HCT116 (cell line): ENCODE measurements at regions not wholly inside any gene's neighbourhood (a gene's known extent, or its start where the extent isn't known, plus 50 kb on each side); places are given as distances from the start of the nearest gene placed in this dataset.

ENCODE experiments used
- ATAC-seq: fragments of 200-7000 bp; cut with Tn5 transposase; 2 replicates; pipeline ENCODE4 v1.9.1; 2020; ENCODE audit warnings: mild to moderate bottlenecking, moderate library complexity
- BruUV-seq: library from RNA; stranded (reverse); fragments of 400-500 nt; replicated peaks from 2 replicates; lab custom pipeline; 2021; lab: Mats Ljungman, UMichigan
- CTCF ChIA-PET: fragments of 300-600 bp; sonication (Branson Sonifier 250); formaldehyde crosslinking; loops from one replicate; lab custom pipeline; 2021; ENCODE audit warnings: antibody characterized with exemption; lab: Charles Lee
- POLR2A ChIA-PET: fragments of 300-600, 350-600 bp; sonication (Branson Sonifier 250); formaldehyde crosslinking; loops from one replicate; lab custom pipeline; 2021; ENCODE audit warnings: antibody characterized with exemption; lab: Charles Lee
- RAD21 ChIA-PET, 2 experiments: fragments of 300-600 bp; sonication (Branson Sonifier 250); formaldehyde crosslinking; loops; one replicate each; lab custom pipeline; 2023; ENCODE audit warnings: low total read pairs in 2 of 2; ENCODE audit not compliant: uncharacterized antibody in 2 of 2, unreplicated experiment in 2 of 2, low non-redundant PET in 1 of 2; lab: Charles Lee
- DNase-seq: peaks from one replicate; pipeline ENCODE4 v3.0.0-alpha.2; 2010; ENCODE audit warnings: low read depth, low spot score
- H2AFZ ChIP-seq: fragments of 200-600 bp; shearing (Covaris generic), sonication (generic); 2 replicates; pipeline ENCODE4 v1.6.1; 2017; ENCODE audit warnings: low read depth, mixed run types, mixed read lengths, antibody characterized with exemption, low read length; ENCODE audit not compliant: poor library complexity, severe bottlenecking
- H3K27ac ChIP-seq: 2 replicates; pipeline ENCODE4 v1.5.1; 2012; ENCODE audit warnings: low read depth, low read length
- H3K27me3 ChIP-seq: fragments of 200-600 bp; sonication (generic); 2 replicates; pipeline ENCODE4 v1.6.1; 2016; ENCODE audit warnings: mixed run types, low read length, mixed read lengths; ENCODE audit not compliant: insufficient read depth
- H3K36me3 ChIP-seq, 2 experiments: fragments of 200-500 bp in 1 of 2; fragments of 200-600 bp in 1 of 2; sonication (Bioruptor generic) in 1 of 2; sonication (generic) in 1 of 2; 2 replicates each; pipeline versions ENCODE4 v1.5.1 to v1.6.1; 2014 to 2016; ENCODE audit warnings: low read length in 2 of 2, inconsistent platforms in 1 of 2, mixed read lengths in 1 of 2, mixed run types in 1 of 2; ENCODE audit not compliant: insufficient read depth in 2 of 2, control insufficient read depth in 1 of 2
- H3K4me1 ChIP-seq, 2 experiments: fragments of 200-600 bp in 1 of 2; sonication (generic) in 1 of 2; 2 replicates each; pipeline versions ENCODE4 v1.5.1 to v1.6.1; 2012 to 2017; ENCODE audit warnings: low read length in 2 of 2, inconsistent platforms in 1 of 2, mild to moderate bottlenecking in 1 of 2, mixed read lengths in 1 of 2, mixed run types in 1 of 2, moderate library complexity in 1 of 2; ENCODE audit not compliant: insufficient read depth in 2 of 2, control insufficient read depth in 1 of 2
- H3K4me2 ChIP-seq: fragments of 200-600 bp; sonication (generic); 2 replicates; pipeline ENCODE4 v1.6.1; 2017; ENCODE audit warnings: mixed run types, low read length, mixed read lengths
- H3K4me3 ChIP-seq, 2 experiments: fragments of 200-600 bp in 1 of 2; sonication (generic) in 1 of 2; replicated peaks in 1 of 2; 2 replicates each; pipeline ENCODE4 v1.5.1; 2011 to 2016; ENCODE audit warnings: low read length in 2 of 2, control low read depth in 1 of 2, low read depth in 1 of 2, mild to moderate bottlenecking in 1 of 2, mixed read lengths in 1 of 2, mixed run types in 1 of 2
- H3K79me2 ChIP-seq: fragments of 200-600 bp; sonication (generic); 2 replicates; pipeline ENCODE4 v1.6.1; 2017; ENCODE audit warnings: mild to moderate bottlenecking, mixed run types, low read length, moderate library complexity, mixed read lengths; ENCODE audit not compliant: insufficient read depth
- H3K9ac ChIP-seq: fragments of 200-600 bp; sonication (generic); 2 replicates; pipeline ENCODE4 v1.6.1; 2016; ENCODE audit warnings: low read length, mixed read lengths
- H3K9me2 ChIP-seq: fragments of 200-600 bp; sonication (generic), shearing (Covaris generic); 2 replicates; pipeline ENCODE4 v1.6.1; 2017; ENCODE audit warnings: mixed run types, mild to moderate bottlenecking, moderate library complexity; ENCODE audit not compliant: insufficient read depth
- H3K9me3 ChIP-seq, 2 experiments: fragments of 200-500 bp in 1 of 2; fragments of 200-600 bp in 1 of 2; sonication (Bioruptor generic) in 1 of 2; sonication (generic) in 1 of 2; 2 replicates each; pipeline ENCODE4 v1.6.1; 2014 to 2017; ENCODE audit warnings: low read length in 2 of 2, mixed read lengths in 2 of 2, inconsistent platforms in 1 of 2, low read depth in 1 of 2, mild to moderate bottlenecking in 1 of 2, mixed run types in 1 of 2, moderate library complexity in 1 of 2; ENCODE audit not compliant: control insufficient read depth in 1 of 2, insufficient read depth in 1 of 2
- H4K20me1 ChIP-seq: fragments of 200-600 bp; sonication (generic), shearing (Covaris generic); 2 replicates; pipeline ENCODE4 v1.6.1; 2017; ENCODE audit warnings: mixed run types, mild to moderate bottlenecking, moderate library complexity; ENCODE audit not compliant: insufficient read depth
- ATF3 ChIP-seq: IDR thresholded peaks from 2 replicates; pipeline ENCODE4 v1.6.1; 2012
- CBX3 ChIP-seq: IDR thresholded peaks from 2 replicates; pipeline ENCODE4 v1.6.1; 2012; ENCODE audit warnings: low read depth
- CEBPB ChIP-seq: IDR thresholded peaks from 2 replicates; pipeline ENCODE4 v1.6.1; 2012; ENCODE audit warnings: low read depth
- ELF1 ChIP-seq: IDR thresholded peaks from 2 replicates; pipeline ENCODE4 v1.6.1; 2012; ENCODE audit warnings: low read depth, borderline replicate concordance
- EZH2 ChIP-seq: fragments of 200-600 bp; sonication (generic); IDR thresholded peaks from 2 replicates; pipeline ENCODE4 v1.6.1; 2017; ENCODE audit warnings: antibody characterized with exemption, mixed run types
- EZH2phosphoT487 ChIP-seq: fragments of 200-600 bp; IDR thresholded peaks from 2 replicates; pipeline ENCODE4 v1.6.1; 2018; ENCODE audit warnings: antibody characterized with exemption, borderline replicate concordance
- JUND ChIP-seq: IDR thresholded peaks from 2 replicates; pipeline ENCODE4 v1.6.1; 2012
- MAX ChIP-seq: IDR thresholded peaks from 2 replicates; pipeline ENCODE4 v1.6.1; 2012
- POLR2AphosphoS5 ChIP-seq: IDR thresholded peaks from 2 replicates; pipeline ENCODE4 v1.6.1; 2011; ENCODE audit warnings: mild to moderate bottlenecking, low read depth, low read length, moderate library complexity
- RAD21 ChIP-seq: IDR thresholded peaks from 2 replicates; pipeline ENCODE4 v1.6.1; 2012; ENCODE audit warnings: low read depth, mild to moderate bottlenecking
- SRF ChIP-seq: IDR thresholded peaks from 2 replicates; pipeline ENCODE4 v1.6.1; 2012; ENCODE audit warnings: low read depth
- TCF7L2 ChIP-seq: IDR thresholded peaks from 2 replicates; pipeline ENCODE4 v1.7.0; 2011; ENCODE audit warnings: borderline replicate concordance, inconsistent platforms; ENCODE audit not compliant: insufficient read depth, insufficient read length; ENCODE audit errors: extremely low read depth
- YY1 ChIP-seq: IDR thresholded peaks from 2 replicates; pipeline ENCODE4 v1.6.1; 2011; ENCODE audit warnings: low read length, low read depth, moderate library complexity, mild to moderate bottlenecking; ENCODE audit not compliant: insufficient replicate concordance; ENCODE audit errors: extremely low read depth
- ZBTB33 ChIP-seq: IDR thresholded peaks from 2 replicates; pipeline ENCODE4 v1.6.1; 2011; ENCODE audit warnings: mild to moderate bottlenecking, low read length, moderate library complexity; ENCODE audit not compliant: insufficient replicate concordance; ENCODE audit errors: extremely low read depth
- ZFX ChIP-seq: fragments of 450-650 bp; IDR thresholded peaks from 2 replicates; pipeline ENCODE4 v1.6.1; 2017
- ZNF274 ChIP-seq: fragments of 200-500 bp; sonication (Bioruptor generic); IDR thresholded peaks from 2 replicates; pipeline ENCODE4 v1.6.1; 2014; ENCODE audit warnings: mild to moderate bottlenecking, low read depth, low read length, inconsistent platforms
- intact Hi-C: fragments of 100-400 bp; cut with micrococcal nuclease; formaldehyde crosslinking; loops from 2 replicates; pipeline ENCODE4 v1.10.0; 2022

GRCh38 chr6:144655376-144655775 is 370.2 kb downstream of the UTRN start:
- no peaks in the 10 kb centered on the region for H4K20me1 ChIP-seq
- H3K79me2 ChIP-seq = no peaks in the 10 kb centered on the region
- intact Hi-C loops = no loop called here
- H3K4me2 ChIP-seq = no peak overlapping the region
- ATAC-seq (no peak), DNase-seq (no peak)
- no peak overlapping the region for H3K9ac ChIP-seq
- H3K4me3 ChIP-seq = no peak overlapping the region
- ChIA-PET POLR2A (no interaction called here), CTCF (interaction anchor here (0.6 kb wide), 1 partner anchor 798 kb away, joined by 3 read pairs; no protein-coding TSS in a partner anchor), RAD21 (no interaction called here)
- no peak for TF ChIP-seq JUND
- TF ChIP-seq EZH2 = no peak
- TF ChIP-seq CBX3 = no peak
- no peak for TF ChIP-seq CEBPB
- TF ChIP-seq YY1 = no peak
- no peak for TF ChIP-seq EZH2phosphoT487
- no peak for TF ChIP-seq ZNF274
- no peak for TF ChIP-seq SRF
- no peak for TF ChIP-seq RAD21
- no peak for TF ChIP-seq ELF1
- no peak for TF ChIP-seq ZFX
- TF ChIP-seq ATF3 = no peak
- no peak for TF ChIP-seq POLR2AphosphoS5
- H3K27ac ChIP-seq = no peak overlapping the region
- no peaks in the 10 kb centered on the region for H3K27me3 ChIP-seq
- BruUV-seq = no TSS peak
- H3K4me1 ChIP-seq = peaks cover 0 to 14% of the 10 kb centered on the region in 2 experiments; a peak in 1 of 4 replicates
- H2AFZ ChIP-seq = no peak overlapping the region
- H3K36me3 ChIP-seq = no peaks in the 10 kb centered on the region
- no peaks in the 10 kb centered on the region; a peak in 1 of 4 replicates for H3K9me3 ChIP-seq
- no peaks in the 10 kb centered on the region for H3K9me2 ChIP-seq

GRCh38 chr6:144657691-144658090 is 372.6 kb downstream of the UTRN start:
- Histone ChIP-seq H3K4me2 (no peak overlapping the region), H3K9me2 (no peaks in the 10 kb centered on the region), H3K4me3 (no peak overlapping the region), H3K9ac (no peak overlapping the region), H3K9me3 (no peaks in the 10 kb centered on the region; a peak in 1 of 4 replicates), H2AFZ (no peak overlapping the region), H3K27me3 (no peaks in the 10 kb centered on the region), H3K36me3 (no peaks in the 10 kb centered on the region), H3K79me2 (no peaks in the 10 kb centered on the region), H3K27ac (no peak overlapping the region), H4K20me1 (no peaks in the 10 kb centered on the region), H3K4me1 (peaks cover 8 to 29% of the 10 kb centered on the region in 2 experiments; a peak in 3 of 4 replicates)
- intact Hi-C loops = no loop called here
- DNase-seq (no peak), ATAC-seq (no peak)
- ChIA-PET POLR2A (no interaction called here), CTCF (no interaction called here), RAD21 (no interaction called here)
- BruUV-seq = no TSS peak
- TF ChIP-seq RAD21 (no peak), CEBPB (no peak), ZBTB33 (no peak), SRF (no peak), CBX3 (no peak), ATF3 (no peak), ELF1 (no peak), MAX (no peak), TCF7L2 (no peak)
